C4-2B (cell line): ENCODE measurements at regions not wholly inside any gene's neighbourhood (a gene's known extent, or its start where the extent isn't known, plus 50 kb on each side); places are given as distances from the start of the nearest gene placed in this dataset.
"Not testable (repeated sequence)": the region's sequence is repeated elsewhere in the genome, so short reads cannot be mapped to it uniquely, and the experiment has no call there.

Experiments
- CTCF ChIP-seq: fragments of 450-650 bp; conservative IDR thresholded peaks from 2 replicates; pipeline ENCODE4 v1.5.1; 2017; ENCODE audit warnings: mild to moderate bottlenecking
- ZFX ChIP-seq: fragments of 450-650 bp; IDR thresholded peaks from 2 replicates; pipeline ENCODE4 v1.6.1; 2017

GRCh38 chr22:22733006-22733405, 88.6 kb downstream of the GGTLC2 start:
- TF ChIP-seq CTCF, ZFX: not testable (repeated sequence)
